Mesendoderm (in vitro differentiated cells): ENCODE measurements at regions not wholly inside any gene's neighbourhood (a gene's known extent, or its start where the extent isn't known, plus 50 kb on each side); places are given as distances from the start of the nearest gene placed in this dataset.

ENCODE experiments used
- DNase-seq: peaks from one replicate; pipeline ENCODE4 v3.0.0; 2013
- H2AK5ac ChIP-seq: 2 replicates; pipeline ENCODE4 v1.6.1; 2013; ENCODE audit warnings: low read length, inconsistent platforms
- H2BK120ac ChIP-seq: 2 replicates; pipeline ENCODE4 v1.6.1; 2013; ENCODE audit warnings: low read depth, mild to moderate bottlenecking, low read length, moderate library complexity, mixed read lengths
- H2BK15ac ChIP-seq: replicated peaks from 2 replicates; pipeline ENCODE4 v1.6.1; 2013; ENCODE audit warnings: low read depth, mild to moderate bottlenecking, moderate library complexity
- H2BK5ac ChIP-seq: 2 replicates; pipeline ENCODE4 v1.6.1; 2013; ENCODE audit warnings: low read length, inconsistent platforms
- H3K18ac ChIP-seq: 2 replicates; pipeline ENCODE4 v1.6.1; 2013; ENCODE audit warnings: mild to moderate bottlenecking, low read length, mixed read lengths
- H3K23ac ChIP-seq: one replicate; pipeline ENCODE4 v1.6.1; 2013; ENCODE audit warnings: low read length
- H3K27ac ChIP-seq: 2 replicates; pipeline ENCODE4 v1.5.1; 2013; ENCODE audit warnings: low read depth, mild to moderate bottlenecking, inconsistent platforms, low read length, moderate library complexity
- H3K27me3 ChIP-seq: 2 replicates; pipeline ENCODE4 v1.6.1; 2013; ENCODE audit warnings: low read length, control low read depth, mild to moderate bottlenecking, inconsistent platforms; ENCODE audit not compliant: insufficient read depth, poor library complexity
- H3K36me3 ChIP-seq: 2 replicates; pipeline ENCODE4 v1.6.1; 2013; ENCODE audit warnings: low read length, inconsistent platforms; ENCODE audit not compliant: control insufficient read depth, insufficient read depth
- H3K4ac ChIP-seq: one replicate; pipeline ENCODE4 v1.6.1; 2013; ENCODE audit warnings: low read depth, mild to moderate bottlenecking, low read length, moderate library complexity
- H3K4me1 ChIP-seq: 2 replicates; pipeline ENCODE4 v1.6.1; 2013; ENCODE audit warnings: low read depth, low read length, inconsistent platforms; ENCODE audit not compliant: control insufficient read depth
- H3K4me2 ChIP-seq: 2 replicates; pipeline ENCODE4 v1.6.1; 2013; ENCODE audit warnings: low read length
- H3K4me3 ChIP-seq: 2 replicates; pipeline ENCODE4 v1.5.1; 2013; ENCODE audit warnings: mild to moderate bottlenecking, low read length
- H3K56ac ChIP-seq: one replicate; pipeline ENCODE4 v1.6.1; 2013; ENCODE audit warnings: low read length
- H3K79me1 ChIP-seq: 2 replicates; pipeline ENCODE4 v1.6.1; 2013; ENCODE audit warnings: low read length, inconsistent platforms
- H3K79me2 ChIP-seq: 2 replicates; pipeline ENCODE4 v1.6.1; 2013; ENCODE audit warnings: mild to moderate bottlenecking, low read length; ENCODE audit not compliant: control insufficient read depth, insufficient read depth
- H3K9ac ChIP-seq: 2 replicates; pipeline ENCODE4 v1.6.1; 2013; ENCODE audit warnings: low read length, inconsistent platforms
- H4K5ac ChIP-seq: one replicate; pipeline ENCODE4 v1.6.1; 2013; ENCODE audit warnings: low read length
- H4K8ac ChIP-seq: one replicate; pipeline ENCODE4 v1.6.1; 2013; ENCODE audit warnings: low read depth, mild to moderate bottlenecking, control low read depth, low read length, moderate library complexity
- WGBS: extraction: QIAGEN DNeasy Blood & Tissue Kit; methylation state at CpG from one replicate; pipeline ENCODE4 v1.1.7; 2013; ENCODE audit warnings: low lambda C conversion rate, missing lambda C conversion rate; ENCODE audit not compliant: insufficient coverage; ENCODE audit errors: extremely low coverage; 5-methylcytosine and 5-hydroxymethylcytosine counted together

GRCh38 chr1:29519788-29520110 is 283.4 kb downstream of the PTPRU start:
- Histone ChIP-seq H3K27ac (no peak overlapping the region), H3K18ac (no peak overlapping the region), H3K9ac (no peak overlapping the region), H2BK5ac (no peak overlapping the region), H3K79me1 (no peaks in the 10 kb centered on the region), H3K23ac (no peak overlapping the region), H3K4me3 (no peak overlapping the region), H2BK120ac (no peak overlapping the region), H3K36me3 (no peaks in the 10 kb centered on the region), H3K79me2 (no peaks in the 10 kb centered on the region), H3K27me3 (no peaks in the 10 kb centered on the region), H2AK5ac (no peak overlapping the region), H4K8ac (no peak overlapping the region), H3K4ac (no peak overlapping the region), H2BK15ac (no peak overlapping the region), H3K4me2 (no peak overlapping the region), H3K4me1 (no peaks in the 10 kb centered on the region), H4K5ac (no peak overlapping the region), H3K56ac (no peak overlapping the region)
- no CpG with 5 or more reads among the region's 8 CpGs for WGBS
- no peak for DNase-seq

DNA sequence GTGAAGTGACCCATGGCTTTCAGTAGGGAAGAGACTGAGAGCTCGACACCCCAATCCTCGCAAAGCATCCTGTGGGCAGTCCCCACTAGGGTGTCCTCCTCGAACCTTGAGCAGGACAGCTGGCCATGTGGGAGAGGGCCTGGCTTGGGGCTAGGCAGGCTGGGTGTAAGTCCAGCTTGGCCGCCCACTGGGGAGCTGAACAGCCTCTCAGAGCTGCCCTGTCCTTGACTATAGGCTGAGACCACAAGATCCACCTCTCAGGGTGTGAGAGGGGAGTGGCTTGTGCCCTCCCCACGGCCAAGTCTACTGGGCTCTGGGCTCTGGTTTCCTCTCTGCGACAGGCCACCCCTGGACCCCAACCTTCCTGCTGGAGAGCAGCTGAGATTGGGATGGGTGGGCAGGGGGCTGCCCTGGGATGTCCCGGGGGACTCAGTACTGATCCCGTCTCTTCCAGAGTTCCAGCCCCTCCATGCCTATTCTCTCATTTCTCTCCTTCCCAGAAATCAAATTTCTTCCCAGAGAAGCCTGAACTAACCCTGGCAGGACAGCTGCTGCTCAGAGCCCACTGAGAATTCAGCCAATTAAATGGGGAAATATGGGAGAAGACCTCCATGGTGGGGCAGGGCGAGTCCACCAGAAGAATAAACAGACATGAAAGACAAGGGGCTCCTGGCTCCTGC is 282.9 kb downstream of the PTPRU start:
- Histone ChIP-seq H3K27ac (no peak overlapping the region), H4K8ac (no peak overlapping the region), H3K56ac (no peak overlapping the region), H2AK5ac (no peak overlapping the region), H3K4me3 (no peak overlapping the region), H2BK5ac (no peak overlapping the region), H3K4ac (no peak overlapping the region), H3K79me1 (no peaks in the 10 kb centered on the region), H3K27me3 (no peaks in the 10 kb centered on the region), H2BK15ac (no peak overlapping the region), H3K4me1 (no peaks in the 10 kb centered on the region), H3K9ac (no peak overlapping the region), H4K5ac (no peak overlapping the region), H3K4me2 (no peak overlapping the region), H2BK120ac (no peak overlapping the region), H3K18ac (no peak overlapping the region), H3K79me2 (no peaks in the 10 kb centered on the region), H3K36me3 (no peaks in the 10 kb centered on the region), H3K23ac (no peak overlapping the region)
- no CpG with 5 or more reads among the region's 9 CpGs for WGBS
- no peak for DNase-seq

GRCh38 chr1:29518183-29518835 is 282.0 kb downstream of the PTPRU start:
- Histone ChIP-seq H2BK15ac (no peak overlapping the region), H3K79me2 (no peaks in the 10 kb centered on the region), H3K9ac (no peak overlapping the region), H3K4me1 (no peaks in the 10 kb centered on the region), H3K4ac (no peak overlapping the region), H3K27ac (no peak overlapping the region), H2BK120ac (no peak overlapping the region), H3K23ac (no peak overlapping the region), H3K4me2 (no peak overlapping the region), H3K79me1 (no peaks in the 10 kb centered on the region), H4K5ac (no peak overlapping the region), H3K36me3 (no peaks in the 10 kb centered on the region), H2AK5ac (no peak overlapping the region), H3K27me3 (no peaks in the 10 kb centered on the region), H4K8ac (no peak overlapping the region), H2BK5ac (no peak overlapping the region), H3K56ac (no peak overlapping the region), H3K4me3 (no peak overlapping the region), H3K18ac (no peak overlapping the region)
- WGBS, result no CpG with 5 or more reads among the region's 6 CpGs
- no peak for DNase-seq

- no CpG with 5 or more reads among the region's 8 CpGs for WGBS
- H3K27me3 ChIP-seq, result no peaks in the 10 kb centered on the region
- no peak overlapping the region for H2BK120ac ChIP-seq
- no peak overlapping the region for H2BK15ac ChIP-seq
- H3K27ac ChIP-seq, result no peak overlapping the region
- H3K4me1 ChIP-seq, result no peaks in the 10 kb centered on the region
- H3K4ac ChIP-seq, result no peak overlapping the region
- H3K79me2 ChIP-seq, result no peaks in the 10 kb centered on the region
- no peak overlapping the region for H4K8ac ChIP-seq
- no peak overlapping the region for H3K4me2 ChIP-seq
- H2AK5ac ChIP-seq, result no peak overlapping the region
- no peaks in the 10 kb centered on the region for H3K36me3 ChIP-seq
- H3K4me3 ChIP-seq, result no peak overlapping the region
- H3K9ac ChIP-seq, result no peak overlapping the region
- H4K5ac ChIP-seq, result no peak overlapping the region
- H3K56ac ChIP-seq, result no peak overlapping the region
- DNase-seq, result no peak
- H3K18ac ChIP-seq, result no peak overlapping the region
- H3K23ac ChIP-seq, result no peak overlapping the region
- no peaks in the 10 kb centered on the region for H3K79me1 ChIP-seq
- no peak overlapping the region for H2BK5ac ChIP-seq
These were observed 281.1 kb downstream of the PTPRU start for GRCh38 chr1:29517251-29518086.

- no peak overlapping the region for H3K9ac ChIP-seq
- H2BK120ac ChIP-seq, result no peak overlapping the region
These were observed 279.9 kb downstream of the PTPRU start for GRCh38 chr1:29516063-29516820.

More at GRCh38 chr1:29516063-29516820, 279.9 kb downstream of the PTPRU start:
- Histone ChIP-seq H3K4me2 (no peak overlapping the region), H4K8ac (no peak overlapping the region), H3K27ac (no peak overlapping the region), H4K5ac (no peak overlapping the region), H3K23ac (no peak overlapping the region), H3K27me3 (no peaks in the 10 kb centered on the region), H3K4ac (no peak overlapping the region), H3K79me2 (no peaks in the 10 kb centered on the region), H2AK5ac (no peak overlapping the region), H3K4me3 (no peak overlapping the region), H3K18ac (no peak overlapping the region), H3K56ac (no peak overlapping the region), H3K36me3 (no peaks in the 10 kb centered on the region), H3K79me1 (no peaks in the 10 kb centered on the region), H2BK5ac (no peak overlapping the region), H3K4me1 (no peaks in the 10 kb centered on the region), H2BK15ac (no peak overlapping the region)
- no CpG with 5 or more reads among the region's 5 CpGs for WGBS
- no peak for DNase-seq
